ENCODE measurements at regions not wholly inside any gene's neighbourhood (a gene's known extent, or its start where the extent isn't known, plus 50 kb on each side); places are given as distances from the start of the nearest gene placed in this dataset.

DNA sequence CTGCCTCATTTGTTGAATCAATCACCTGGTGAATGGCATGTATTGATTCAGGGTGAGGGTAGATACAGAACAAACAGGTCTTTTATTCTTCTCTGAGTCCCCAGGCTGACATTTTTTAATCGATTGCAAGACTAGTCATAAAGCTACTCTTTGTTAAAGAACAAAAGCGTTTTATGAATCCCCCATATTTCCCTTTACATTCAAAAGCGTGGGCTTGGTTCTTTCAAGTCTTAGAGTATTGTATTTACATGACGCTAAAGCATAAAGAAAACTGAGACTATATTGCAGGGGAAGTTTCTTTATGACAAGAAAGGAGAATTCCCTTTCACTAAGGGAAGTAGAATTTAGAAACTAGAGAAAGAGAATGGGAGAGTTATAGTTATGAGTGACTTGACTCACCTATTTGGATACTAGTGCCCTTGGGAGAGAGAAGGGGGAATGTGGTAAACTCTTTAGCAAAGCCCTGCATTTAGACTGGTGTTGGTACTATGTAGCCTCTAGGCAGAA, 69.3 kb upstream of the PDE5A start:
- TF ChIP-seq, protein P1, sequence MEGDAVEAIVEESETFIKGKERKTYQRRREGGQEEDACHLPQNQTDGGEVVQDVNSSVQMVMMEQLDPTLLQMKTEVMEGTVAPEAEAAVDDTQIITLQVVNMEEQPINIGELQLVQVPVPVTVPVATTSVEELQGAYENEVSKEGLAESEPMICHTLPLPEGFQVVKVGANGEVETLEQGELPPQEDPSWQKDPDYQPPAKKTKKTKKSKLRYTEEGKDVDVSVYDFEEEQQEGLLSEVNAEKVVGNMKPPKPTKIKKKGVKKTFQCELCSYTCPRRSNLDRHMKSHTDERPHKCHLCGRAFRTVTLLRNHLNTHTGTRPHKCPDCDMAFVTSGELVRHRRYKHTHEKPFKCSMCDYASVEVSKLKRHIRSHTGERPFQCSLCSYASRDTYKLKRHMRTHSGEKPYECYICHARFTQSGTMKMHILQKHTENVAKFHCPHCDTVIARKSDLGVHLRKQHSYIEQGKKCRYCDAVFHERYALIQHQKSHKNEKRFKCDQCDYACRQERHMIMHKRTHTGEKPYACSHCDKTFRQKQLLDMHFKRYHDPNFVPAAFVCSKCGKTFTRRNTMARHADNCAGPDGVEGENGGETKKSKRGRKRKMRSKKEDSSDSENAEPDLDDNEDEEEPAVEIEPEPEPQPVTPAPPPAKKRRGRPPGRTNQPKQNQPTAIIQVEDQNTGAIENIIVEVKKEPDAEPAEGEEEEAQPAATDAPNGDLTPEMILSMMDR (tag by site-specific recombination; IDR thresholded peaks at IDR 0.05): no peak
- no peak for TF ChIP-seq TCF7L2 (IDR thresholded peaks at IDR 0.05; ENCODE audit: borderline replicate concordance, low read depth, low read length)
- TF ChIP-seq ZNF530 (tag by site-specific recombination; IDR thresholded peaks at IDR 0.05; ENCODE audit: low read depth): no peak
- TF ChIP-seq, protein P2, sequence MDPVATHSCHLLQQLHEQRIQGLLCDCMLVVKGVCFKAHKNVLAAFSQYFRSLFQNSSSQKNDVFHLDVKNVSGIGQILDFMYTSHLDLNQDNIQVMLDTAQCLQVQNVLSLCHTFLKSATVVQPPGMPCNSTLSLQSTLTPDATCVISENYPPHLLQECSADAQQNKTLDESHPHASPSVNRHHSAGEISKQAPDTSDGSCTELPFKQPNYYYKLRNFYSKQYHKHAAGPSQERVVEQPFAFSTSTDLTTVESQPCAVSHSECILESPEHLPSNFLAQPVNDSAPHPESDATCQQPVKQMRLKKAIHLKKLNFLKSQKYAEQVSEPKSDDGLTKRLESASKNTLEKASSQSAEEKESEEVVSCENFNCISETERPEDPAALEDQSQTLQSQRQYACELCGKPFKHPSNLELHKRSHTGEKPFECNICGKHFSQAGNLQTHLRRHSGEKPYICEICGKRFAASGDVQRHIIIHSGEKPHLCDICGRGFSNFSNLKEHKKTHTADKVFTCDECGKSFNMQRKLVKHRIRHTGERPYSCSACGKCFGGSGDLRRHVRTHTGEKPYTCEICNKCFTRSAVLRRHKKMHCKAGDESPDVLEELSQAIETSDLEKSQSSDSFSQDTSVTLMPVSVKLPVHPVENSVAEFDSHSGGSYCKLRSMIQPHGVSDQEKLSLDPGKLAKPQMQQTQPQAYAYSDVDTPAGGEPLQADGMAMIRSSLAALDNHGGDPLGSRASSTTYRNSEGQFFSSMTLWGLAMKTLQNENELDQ (tag by site-specific recombination; IDR thresholded peaks at IDR 0.05; ENCODE audit: low read depth): no peak
- TF ChIP-seq ZNF211 (tag by site-specific recombination; IDR thresholded peaks at IDR 0.05; ENCODE audit: low read depth): no peak
- no peak for TF ChIP-seq ZNF596 (tag by site-specific recombination; IDR thresholded peaks at IDR 0.05)
- TF ChIP-seq ZNF10 (tag by site-specific recombination; IDR thresholded peaks at IDR 0.05): no peak
- no peak for TF ChIP-seq ZNF112 (tag by site-specific recombination; IDR thresholded peaks at IDR 0.05)
- TF ChIP-seq SP2 (tag by site-specific recombination; IDR thresholded peaks at IDR 0.05): no peak
- no peak for TF ChIP-seq ZNF221 (tag by site-specific recombination; IDR thresholded peaks at IDR 0.05; ENCODE audit: borderline replicate concordance)
- no peak for TF ChIP-seq ZFP3 (tag by site-specific recombination; IDR thresholded peaks at IDR 0.05; ENCODE audit: low read depth)
- TF ChIP-seq, protein P3, sequence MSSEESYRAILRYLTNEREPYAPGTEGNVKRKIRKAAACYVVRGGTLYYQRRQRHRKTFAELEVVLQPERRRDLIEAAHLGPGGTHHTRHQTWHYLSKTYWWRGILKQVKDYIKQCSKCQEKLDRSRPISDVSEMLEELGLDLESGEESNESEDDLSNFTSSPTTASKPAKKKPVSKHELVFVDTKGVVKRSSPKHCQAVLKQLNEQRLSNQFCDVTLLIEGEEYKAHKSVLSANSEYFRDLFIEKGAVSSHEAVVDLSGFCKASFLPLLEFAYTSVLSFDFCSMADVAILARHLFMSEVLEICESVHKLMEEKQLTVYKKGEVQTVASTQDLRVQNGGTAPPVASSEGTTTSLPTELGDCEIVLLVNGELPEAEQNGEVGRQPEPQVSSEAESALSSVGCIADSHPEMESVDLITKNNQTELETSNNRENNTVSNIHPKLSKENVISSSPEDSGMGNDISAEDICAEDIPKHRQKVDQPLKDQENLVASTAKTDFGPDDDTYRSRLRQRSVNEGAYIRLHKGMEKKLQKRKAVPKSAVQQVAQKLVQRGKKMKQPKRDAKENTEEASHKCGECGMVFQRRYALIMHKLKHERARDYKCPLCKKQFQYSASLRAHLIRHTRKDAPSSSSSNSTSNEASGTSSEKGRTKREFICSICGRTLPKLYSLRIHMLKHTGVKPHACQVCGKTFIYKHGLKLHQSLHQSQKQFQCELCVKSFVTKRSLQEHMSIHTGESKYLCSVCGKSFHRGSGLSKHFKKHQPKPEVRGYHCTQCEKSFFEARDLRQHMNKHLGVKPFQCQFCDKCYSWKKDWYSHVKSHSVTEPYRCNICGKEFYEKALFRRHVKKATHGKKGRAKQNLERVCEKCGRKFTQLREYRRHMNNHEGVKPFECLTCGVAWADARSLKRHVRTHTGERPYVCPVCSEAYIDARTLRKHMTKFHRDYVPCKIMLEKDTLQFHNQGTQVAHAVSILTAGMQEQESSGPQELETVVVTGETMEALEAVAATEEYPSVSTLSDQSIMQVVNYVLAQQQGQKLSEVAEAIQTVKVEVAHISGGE (tag by site-specific recombination; conservative IDR thresholded peaks at IDR 0.05; ENCODE audit: low read depth): no peak

All from HEK293 (cell line).